Uterus (tissue), 3 donors: ENCODE measurements at regions not wholly inside any gene's neighbourhood (a gene's known extent, or its start where the extent isn't known, plus 50 kb on each side); places are given as distances from the start of the nearest gene placed in this dataset.

Source experiments
- DNase-seq, 2 donors: peaks; one replicate each; pipeline ENCODE4 v3.0.0-alpha.2; 2019 to 2020
- H3K27ac ChIP-seq, 2 donors: fragments of 200-600 bp; sonication (generic); 1 replicate in 1 of 2; 2 replicates in 1 of 2; pipeline ENCODE4 v1.5.1; 2016 to 2018
- H3K27me3 ChIP-seq, 2 donors: fragments of 200-600 bp; sonication (generic); one replicate each; pipeline ENCODE4 v1.5.1; 2018 to 2019; ENCODE audit warnings: control low read depth in 1 of 2
- H3K36me3 ChIP-seq, 2 donors: fragments of 200-600 bp; sonication (generic); one replicate each; pipeline ENCODE4 v1.5.1; 2019; ENCODE audit warnings: control low read depth in 1 of 2
- H3K4me1 ChIP-seq, 2 donors: fragments of 200-600 bp; sonication (generic); one replicate each; pipeline ENCODE4 v1.5.1; 2018 to 2019; ENCODE audit warnings: control low read depth in 1 of 2
- H3K4me3 ChIP-seq, 2 donors: fragments of 200-600 bp; sonication (generic); 1 replicate in 1 of 2; 2 replicates in 1 of 2; pipeline ENCODE4 v1.5.1; 2018 to 2019; ENCODE audit warnings: mild to moderate bottlenecking in 1 of 2
- H3K9me3 ChIP-seq, 2 donors: fragments of 200-600 bp; sonication (generic); one replicate each; pipeline ENCODE4 v1.5.1; 2019; ENCODE audit warnings: control low read depth in 1 of 2
- CTCF ChIP-seq, 4 experiments: fragments of 200-600 bp in 2 of 4; fragments of 450-650 bp in 2 of 4; sonication (generic) in 2 of 4; IDR thresholded peaks; one replicate each; pipeline ENCODE4 v1.5.1; 2016 to 2019; ENCODE audit warnings: antibody characterized with exemption in 4 of 4, mild to moderate bottlenecking in 2 of 4, moderate library complexity in 1 of 4
- POLR2A ChIP-seq, 2 donors: fragments of 450-650 bp; IDR thresholded peaks; one replicate each; pipeline ENCODE4 v1.6.1; 2016; ENCODE audit warnings: antibody characterized with exemption in 2 of 2, mild to moderate bottlenecking in 1 of 2, moderate library complexity in 1 of 2
- intact Hi-C: fragments of 100-400 bp; cut with DNase I; formaldehyde crosslinking; loops from one replicate; pipeline ENCODE4 v1.15.1; 2023; ENCODE audit warnings: low total_unique reads
- donor health status: DM: yes; HTN: yes; CAD: no.

GRCh38 chr16:55113210-55113609 lies 182.5 kb downstream of the IRX5 start:
- H3K9me3 ChIP-seq: no peaks in the 10 kb centered on the region
- H3K4me3 ChIP-seq: no peak overlapping the region
- TF ChIP-seq CTCF (IDR thresholded peaks at IDR 0.05): no peak
- no peak for TF ChIP-seq POLR2A (IDR thresholded peaks at IDR 0.05)
- intact Hi-C loops: no loop called here
- DNase-seq: no peak
- H3K36me3 ChIP-seq: no peaks in the 10 kb centered on the region
- no peaks in the 10 kb centered on the region for H3K4me1 ChIP-seq
- H3K27me3 ChIP-seq: no peaks in the 10 kb centered on the region
- H3K27ac ChIP-seq: no peak overlapping the region

GRCh38 chr16:55115506-55115905 lies 184.8 kb downstream of the IRX5 start:
- intact Hi-C loops: no loop called here
- no peak overlapping the region for H3K4me3 ChIP-seq
- no peaks in the 10 kb centered on the region for H3K9me3 ChIP-seq
- TF ChIP-seq CTCF (IDR thresholded peaks at IDR 0.05) (no peak), POLR2A (IDR thresholded peaks at IDR 0.05) (no peak)
- no peaks in the 10 kb centered on the region for H3K36me3 ChIP-seq
- no peak for DNase-seq
- no peaks in the 10 kb centered on the region for H3K4me1 ChIP-seq
- H3K27me3 ChIP-seq: no peaks in the 10 kb centered on the region
- no peak overlapping the region for H3K27ac ChIP-seq

GRCh38 chr16:55116165-55116920 lies 185.7 kb downstream of the IRX5 start:
- intact Hi-C loops: no loop called here
- no peaks in the 10 kb centered on the region for H3K4me1 ChIP-seq
- no peak overlapping the region for H3K4me3 ChIP-seq
- TF ChIP-seq POLR2A (IDR thresholded peaks at IDR 0.05) (no peak), CTCF (IDR thresholded peaks at IDR 0.05) (no peak)
- no peaks in the 10 kb centered on the region for H3K36me3 ChIP-seq
- H3K27me3 ChIP-seq: no peaks in the 10 kb centered on the region
- H3K27ac ChIP-seq: no peak overlapping the region
- H3K9me3 ChIP-seq: no peaks in the 10 kb centered on the region
- no peak for DNase-seq

- DNase-seq: no peak
- Histone ChIP-seq H3K4me3 (no peak overlapping the region), H3K27ac (no peak overlapping the region), H3K36me3 (no peaks in the 10 kb centered on the region), H3K27me3 (no peaks in the 10 kb centered on the region), H3K4me1 (no peaks in the 10 kb centered on the region), H3K9me3 (no peaks in the 10 kb centered on the region)
- intact Hi-C loops: no loop called here
- no peak for TF ChIP-seq POLR2A (IDR thresholded peaks at IDR 0.05)
Measured at GRCh38 chr16:55118701-55119260, 188.1 kb downstream of the IRX5 start.

GRCh38 chr16:55120408-55120807 lies 189.7 kb downstream of the IRX5 start:
- no peak for DNase-seq
- H3K27ac ChIP-seq: no peak overlapping the region
- intact Hi-C loops: no loop called here
- H3K4me3 ChIP-seq: no peak overlapping the region
- TF ChIP-seq CTCF (IDR thresholded peaks at IDR 0.05): no peak
- H3K27me3 ChIP-seq: no peaks in the 10 kb centered on the region
- H3K4me1 ChIP-seq: no peaks in the 10 kb centered on the region
- H3K9me3 ChIP-seq: no peaks in the 10 kb centered on the region
- H3K36me3 ChIP-seq: no peaks in the 10 kb centered on the region
